MV-4-11 (cell line): ENCODE measurements at regions not wholly inside any gene's neighbourhood (a gene's known extent, or its start where the extent isn't known, plus 50 kb on each side); places are given as distances from the start of the nearest gene placed in this dataset.

ENCODE experiments used
- DNase-seq: peaks from one replicate; lab custom pipeline; 2025; lab: John Stamatoyannopoulos, UW

- DNase-seq: no peak
Measured at GRCh38 chr20:41951615-41952014, 333.4 kb upstream of the CHD6 start.

GRCh38 chr20:41939659-41940058 is 321.5 kb upstream of the CHD6 start:
- no peak for DNase-seq

- DNase-seq: no peak
Measured at GRCh38 chr20:41938353-41938752, 320.2 kb upstream of the CHD6 start.

GRCh38 chr20:41935259-41935791 is 317.1 kb upstream of the CHD6 start:
- no peak for DNase-seq

GRCh38 chr20:41932431-41932830 is 314.3 kb upstream of the CHD6 start:
- DNase-seq: no peak

GRCh38 chr20:41927655-41928054 is 309.5 kb upstream of the CHD6 start:
- DNase-seq: no peak

GRCh38 chr20:41927189-41927588 is 309.0 kb upstream of the CHD6 start:
- DNase-seq: no peak

- DNase-seq: no peak
Measured at GRCh38 chr20:41925476-41925875, 307.3 kb upstream of the CHD6 start.

GRCh38 chr20:41923624-41924023 is 305.4 kb upstream of the CHD6 start:
- DNase-seq: no peak

GRCh38 chr20:41913146-41913545 is 295.0 kb upstream of the CHD6 start:
- no peak for DNase-seq

- DNase-seq: peak; percentile 13
Measured at GRCh38 chr20:41910558-41910957, 292.4 kb upstream of the CHD6 start.

- DNase-seq: no peak
Measured at GRCh38 chr20:41905199-41905598, 287.0 kb upstream of the CHD6 start.

GRCh38 chr20:41903586-41903985 is 285.4 kb upstream of the CHD6 start:
- DNase-seq: no peak

- no peak for DNase-seq
Measured at GRCh38 chr20:41902346-41902745, 284.2 kb upstream of the CHD6 start.

- DNase-seq: no peak
Measured at GRCh38 chr20:41900201-41900691, 282.1 kb upstream of the CHD6 start.

- DNase-seq: no peak
Measured at GRCh38 chr20:41897708-41898107, 279.5 kb upstream of the CHD6 start.

GRCh38 chr20:41895241-41896032 is 277.3 kb upstream of the CHD6 start:
- DNase-seq: no peak

GRCh38 chr20:41894255-41894963 is 276.2 kb upstream of the CHD6 start:
- no peak for DNase-seq

- no peak for DNase-seq
Measured at GRCh38 chr20:41892031-41892430, 273.9 kb upstream of the CHD6 start.

- DNase-seq: no peak
Measured at GRCh38 chr20:41889844-41890224, 271.7 kb upstream of the CHD6 start.

GRCh38 chr20:41889126-41889843 is 271.1 kb upstream of the CHD6 start:
- DNase-seq: no peak

- no peak for DNase-seq
Measured at GRCh38 chr20:41888434-41888833, 270.3 kb upstream of the CHD6 start.

- no peak for DNase-seq
Measured at GRCh38 chr20:41887500-41887899, 269.3 kb upstream of the CHD6 start.
